B cell (primary cell): ENCODE measurements at regions not wholly inside any gene's neighbourhood (a gene's known extent, or its start where the extent isn't known, plus 50 kb on each side); places are given as distances from the start of the nearest gene placed in this dataset.

Experiments
- CTCF ChIP-seq: fragments of 200-600 bp; IDR thresholded peaks from one replicate; pipeline ENCODE4 v1.8.0; 2022; ENCODE audit warnings: antibody characterized with exemption, mild to moderate bottlenecking
- EZH2 ChIP-seq: IDR thresholded peaks from 2 replicates; pipeline ENCODE4 v1.6.1; 2012; ENCODE audit warnings: borderline replicate concordance, low read depth, mild to moderate bottlenecking, moderate library complexity, low read length; ENCODE audit not compliant: insufficient read depth, poor library complexity, severe bottlenecking

- TF ChIP-seq EZH2 (no peak), CTCF (no peak)
These were observed 155.2 kb upstream of the PRSS1 start for GRCh38 chr7:142594078-142594477.
